ENCODE measurements at regions not wholly inside any gene's neighbourhood (a gene's known extent, or its start where the extent isn't known, plus 50 kb on each side); places are given as distances from the start of the nearest gene placed in this dataset.

DNA sequence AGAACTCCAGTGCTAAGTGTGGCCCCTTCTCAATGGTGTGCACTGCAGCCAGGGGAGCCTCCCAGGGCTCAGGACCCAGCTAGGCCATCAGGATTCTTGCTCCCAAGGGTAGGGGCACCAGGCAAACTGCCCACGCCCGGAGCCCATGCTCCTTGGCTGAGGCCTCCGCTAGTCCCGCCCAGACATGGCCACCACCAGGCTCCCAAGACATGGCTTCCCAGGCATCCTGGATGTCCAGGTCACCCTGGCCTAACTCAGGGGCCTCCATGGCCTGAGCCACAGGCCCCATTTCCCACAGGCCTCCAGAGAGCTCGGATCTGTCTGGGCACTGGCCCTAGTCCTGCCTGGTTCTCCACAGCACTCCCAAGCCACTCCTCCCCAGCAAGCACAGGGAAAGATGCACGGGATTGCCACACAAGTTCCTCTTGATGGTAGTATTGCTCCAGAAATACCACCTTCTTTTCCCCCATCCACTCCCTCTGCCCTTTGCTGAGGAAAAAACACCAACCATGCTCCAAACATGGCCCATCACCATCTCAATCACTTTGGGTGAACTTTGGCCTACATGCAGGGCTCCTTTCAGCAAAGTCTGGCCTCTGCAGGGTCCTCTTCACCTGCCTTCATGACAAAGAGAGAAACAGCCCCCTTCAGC, 274.7 kb upstream of the AGTR2 start:
- Histone ChIP-seq H4K5ac (ENCODE audit: low read length) (no peak overlapping the region), H2AK5ac (ENCODE audit: low read length) (no peak overlapping the region), H3K4me3 (ENCODE audit: low read length) (no peak overlapping the region), H3K4me1 (ENCODE audit: control insufficient read depth, low read depth, low read length) (no peaks in the 10 kb centered on the region), H3K79me1 (ENCODE audit: low read length) (no peaks in the 10 kb centered on the region), H3K27ac (ENCODE audit: low read depth, low read length) (no peak overlapping the region), H2BK15ac (replicated peaks; ENCODE audit: low read depth) (no peak overlapping the region), H3K4me2 (ENCODE audit: low read length) (no peak overlapping the region), H2BK120ac (ENCODE audit: low read depth, low read length) (no peak overlapping the region), H3K18ac (ENCODE audit: low read length) (no peak overlapping the region), H3K9ac (ENCODE audit: low read length) (no peak overlapping the region), H3K4ac (ENCODE audit: low read depth, low read length) (no peak overlapping the region), H3K79me2 (ENCODE audit: control insufficient read depth, insufficient read depth, low read length) (no peaks in the 10 kb centered on the region), H4K8ac (ENCODE audit: low read depth, low read length) (no peak overlapping the region), H3K27me3 (ENCODE audit: insufficient read depth, low read length, poor library complexity) (no peaks in the 10 kb centered on the region), H3K36me3 (ENCODE audit: control insufficient read depth, insufficient read depth, low read length) (no peaks in the 10 kb centered on the region), H3K56ac (ENCODE audit: low read length) (no peak overlapping the region), H3K23ac (ENCODE audit: low read length) (no peak overlapping the region), H2BK5ac (ENCODE audit: low read length) (no peak overlapping the region)
- DNase-seq = no peak
- WGBS (ENCODE audit: extremely low coverage, insufficient coverage, low lambda C conversion rate) = no CpG with 5 or more reads among the region's 6 CpGs

DNA sequence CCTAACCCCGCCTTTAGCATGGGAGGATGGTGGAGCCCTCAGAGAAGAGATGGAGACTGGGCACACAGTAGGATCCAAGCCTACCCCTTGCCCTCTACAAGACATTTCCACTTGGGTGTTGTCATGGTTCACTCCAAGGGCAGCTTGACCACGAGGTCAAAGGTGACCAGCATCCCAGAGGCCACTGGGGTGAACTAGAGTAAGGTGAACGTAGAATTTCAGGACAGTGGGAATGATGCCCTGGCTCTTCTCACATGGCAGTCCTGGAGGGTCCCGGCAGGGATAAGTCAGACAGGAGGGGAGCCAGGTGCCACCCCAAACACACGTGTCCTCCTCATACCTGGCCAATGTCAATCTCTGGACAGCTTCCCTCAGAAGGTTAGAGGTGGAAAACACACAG, 274.2 kb upstream of the AGTR2 start:
- no CpG with 5 or more reads among the region's 5 CpGs for WGBS (ENCODE audit: extremely low coverage, insufficient coverage, low lambda C conversion rate)
- Histone ChIP-seq H3K36me3 (ENCODE audit: control insufficient read depth, insufficient read depth, low read length) (no peaks in the 10 kb centered on the region), H3K27me3 (ENCODE audit: insufficient read depth, low read length, poor library complexity) (no peaks in the 10 kb centered on the region)

DNA sequence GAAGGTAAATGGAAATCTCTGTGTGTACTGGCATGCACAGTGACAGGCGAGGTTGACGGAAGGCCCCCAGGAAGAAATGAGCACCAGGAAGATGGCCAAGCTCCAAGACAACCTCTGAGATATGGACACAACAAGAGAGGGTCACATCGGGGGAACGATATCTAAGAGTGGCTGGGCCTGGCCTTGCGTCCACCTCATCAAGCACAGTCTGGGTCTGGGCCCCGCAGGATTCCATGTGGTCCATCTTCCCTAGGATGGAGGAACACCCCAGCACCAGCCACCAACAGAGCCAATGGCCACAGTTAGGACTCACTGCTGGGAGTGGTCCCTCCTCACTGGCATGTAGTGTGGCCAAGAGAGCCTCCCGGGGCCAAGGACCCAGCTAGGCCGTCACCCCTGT, 272.6 kb upstream of the AGTR2 start:
- no peak overlapping the region for H3K4me3 ChIP-seq (ENCODE audit: low read length)

More for the DNA sequence above, 274.2 kb upstream of the AGTR2 start:
- Histone ChIP-seq H3K18ac (ENCODE audit: low read length) (no peak overlapping the region), H4K8ac (ENCODE audit: low read depth, low read length) (no peak overlapping the region), H2AK5ac (ENCODE audit: low read length) (no peak overlapping the region), H3K4me2 (ENCODE audit: low read length) (no peak overlapping the region), H3K79me1 (ENCODE audit: low read length) (no peaks in the 10 kb centered on the region), H3K4me3 (ENCODE audit: low read length) (no peak overlapping the region), H3K4me1 (ENCODE audit: control insufficient read depth, low read depth, low read length) (no peaks in the 10 kb centered on the region), H3K9ac (ENCODE audit: low read length) (no peak overlapping the region), H2BK15ac (replicated peaks; ENCODE audit: low read depth) (no peak overlapping the region), H2BK5ac (ENCODE audit: low read length) (no peak overlapping the region), H3K4ac (ENCODE audit: low read depth, low read length) (no peak overlapping the region), H3K27ac (ENCODE audit: low read depth, low read length) (no peak overlapping the region), H3K56ac (ENCODE audit: low read length) (no peak overlapping the region), H3K23ac (ENCODE audit: low read length) (no peak overlapping the region), H3K79me2 (ENCODE audit: control insufficient read depth, insufficient read depth, low read length) (no peaks in the 10 kb centered on the region), H4K5ac (ENCODE audit: low read length) (no peak overlapping the region), H2BK120ac (ENCODE audit: low read depth, low read length) (no peak overlapping the region)
- no peak for DNase-seq

DNA sequence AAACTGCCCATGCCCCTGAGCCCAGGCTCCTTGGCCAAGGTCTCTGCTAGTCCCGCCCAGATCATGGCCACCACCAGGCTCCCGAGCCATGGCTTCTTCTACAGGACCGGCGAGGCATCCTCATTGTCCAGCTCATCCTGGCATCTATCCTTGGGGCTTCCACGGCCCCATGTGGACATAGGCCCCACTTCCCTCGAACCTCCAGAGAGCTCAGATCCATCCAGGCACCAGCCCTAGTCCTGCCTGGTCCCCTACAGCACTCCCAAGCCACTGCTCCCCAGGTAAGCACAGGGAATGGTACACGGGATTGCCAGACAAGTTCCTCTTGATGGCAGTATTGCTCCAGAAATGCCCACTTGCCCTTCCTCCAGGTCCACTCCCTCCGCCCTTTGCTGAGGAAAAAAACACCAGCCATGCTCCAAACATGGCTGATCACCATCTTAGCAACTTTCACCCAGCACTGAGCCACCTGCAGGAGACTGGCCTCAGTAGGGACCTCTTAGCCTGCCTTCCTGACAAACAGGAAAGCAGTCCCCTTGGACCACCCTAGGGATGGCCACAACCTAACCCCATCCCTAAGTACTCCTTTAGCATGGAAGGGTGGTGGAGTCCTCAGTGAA, 272.1 kb upstream of the AGTR2 start:
- H3K79me1 ChIP-seq (ENCODE audit: low read length) = no peaks in the 10 kb centered on the region
- no peak overlapping the region for H3K18ac ChIP-seq (ENCODE audit: low read length)
- H3K4me3 ChIP-seq (ENCODE audit: low read length) = no peak overlapping the region
- H3K79me2 ChIP-seq (ENCODE audit: control insufficient read depth, insufficient read depth, low read length) = no peaks in the 10 kb centered on the region
- no peaks in the 10 kb centered on the region for H3K4me1 ChIP-seq (ENCODE audit: control insufficient read depth, low read depth, low read length)
- no CpG with 5 or more reads among the region's 8 CpGs for WGBS (ENCODE audit: extremely low coverage, insufficient coverage, low lambda C conversion rate)
- no peak overlapping the region for H3K4ac ChIP-seq (ENCODE audit: low read depth, low read length)
- no peak overlapping the region for H2BK15ac ChIP-seq (replicated peaks; ENCODE audit: low read depth)
- peak; percentile 78 for DNase-seq
- no peak overlapping the region for H4K8ac ChIP-seq (ENCODE audit: low read depth, low read length)
- H3K9ac ChIP-seq (ENCODE audit: low read length) = no peak overlapping the region
- no peak overlapping the region for H3K27ac ChIP-seq (ENCODE audit: low read depth, low read length)
- no peaks in the 10 kb centered on the region for H3K36me3 ChIP-seq (ENCODE audit: control insufficient read depth, insufficient read depth, low read length)
- H3K4me2 ChIP-seq (ENCODE audit: low read length) = no peak overlapping the region
- H2BK5ac ChIP-seq (ENCODE audit: low read length) = no peak overlapping the region
- no peak overlapping the region for H2AK5ac ChIP-seq (ENCODE audit: low read length)
- no peak overlapping the region for H2BK120ac ChIP-seq (ENCODE audit: low read depth, low read length)
- no peak overlapping the region for H3K23ac ChIP-seq (ENCODE audit: low read length)
- H4K5ac ChIP-seq (ENCODE audit: low read length) = no peak overlapping the region
- no peaks in the 10 kb centered on the region for H3K27me3 ChIP-seq (ENCODE audit: insufficient read depth, low read length, poor library complexity)
- no peak overlapping the region for H3K56ac ChIP-seq (ENCODE audit: low read length)

More for the DNA sequence above, 272.6 kb upstream of the AGTR2 start:
- H3K79me2 ChIP-seq (ENCODE audit: control insufficient read depth, insufficient read depth, low read length) = no peaks in the 10 kb centered on the region
- no peak overlapping the region for H4K8ac ChIP-seq (ENCODE audit: low read depth, low read length)
- H3K18ac ChIP-seq (ENCODE audit: low read length) = no peak overlapping the region
- DNase-seq = no peak
- no peak overlapping the region for H4K5ac ChIP-seq (ENCODE audit: low read length)
- H2AK5ac ChIP-seq (ENCODE audit: low read length) = no peak overlapping the region
- H3K27me3 ChIP-seq (ENCODE audit: insufficient read depth, low read length, poor library complexity) = no peaks in the 10 kb centered on the region
- no CpG with 5 or more reads among the region's 8 CpGs for WGBS (ENCODE audit: extremely low coverage, insufficient coverage, low lambda C conversion rate)
- H3K36me3 ChIP-seq (ENCODE audit: control insufficient read depth, insufficient read depth, low read length) = no peaks in the 10 kb centered on the region
- H3K4me1 ChIP-seq (ENCODE audit: control insufficient read depth, low read depth, low read length) = no peaks in the 10 kb centered on the region
- H2BK15ac ChIP-seq (replicated peaks; ENCODE audit: low read depth) = no peak overlapping the region
- H2BK120ac ChIP-seq (ENCODE audit: low read depth, low read length) = no peak overlapping the region
- no peak overlapping the region for H3K56ac ChIP-seq (ENCODE audit: low read length)
- H3K4me2 ChIP-seq (ENCODE audit: low read length) = no peak overlapping the region
- H3K23ac ChIP-seq (ENCODE audit: low read length) = no peak overlapping the region
- no peak overlapping the region for H3K27ac ChIP-seq (ENCODE audit: low read depth, low read length)
- H3K9ac ChIP-seq (ENCODE audit: low read length) = no peak overlapping the region
- H3K79me1 ChIP-seq (ENCODE audit: low read length) = no peaks in the 10 kb centered on the region
- H3K4ac ChIP-seq (ENCODE audit: low read depth, low read length) = no peak overlapping the region
- no peak overlapping the region for H2BK5ac ChIP-seq (ENCODE audit: low read length)

DNA sequence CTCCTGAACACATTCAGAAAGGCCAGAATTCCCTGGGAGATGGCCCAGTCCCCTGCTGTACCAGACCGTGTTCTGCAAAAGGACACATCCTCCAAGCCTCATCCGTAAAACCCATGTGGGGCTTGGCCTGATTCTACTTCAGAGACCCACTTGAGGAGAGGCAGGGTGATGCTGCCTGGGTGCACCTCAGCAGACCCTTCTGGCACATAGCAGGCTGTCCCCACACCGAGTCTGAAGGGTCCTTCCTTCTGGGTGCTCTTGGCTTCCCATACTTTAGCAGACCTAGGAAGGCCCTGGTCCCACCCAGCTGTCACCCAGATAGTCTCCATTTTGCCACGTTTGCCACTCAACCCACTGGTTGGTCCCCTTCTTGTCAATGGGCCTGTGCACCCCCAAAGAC, 270.1 kb upstream of the AGTR2 start:
- H3K4me3 ChIP-seq (ENCODE audit: low read length) = no peak overlapping the region
- no peak overlapping the region for H3K4me2 ChIP-seq (ENCODE audit: low read length)
- no peak overlapping the region for H2BK120ac ChIP-seq (ENCODE audit: low read depth, low read length)
- H4K8ac ChIP-seq (ENCODE audit: low read depth, low read length) = no peak overlapping the region
- H2AK5ac ChIP-seq (ENCODE audit: low read length) = no peak overlapping the region
- no peak overlapping the region for H4K5ac ChIP-seq (ENCODE audit: low read length)
- H3K56ac ChIP-seq (ENCODE audit: low read length) = no peak overlapping the region
- no peak overlapping the region for H2BK5ac ChIP-seq (ENCODE audit: low read length)
- H3K18ac ChIP-seq (ENCODE audit: low read length) = no peak overlapping the region
- no peaks in the 10 kb centered on the region for H3K79me2 ChIP-seq (ENCODE audit: control insufficient read depth, insufficient read depth, low read length)
- no peak overlapping the region for H3K9ac ChIP-seq (ENCODE audit: low read length)
- no CpG with 5 or more reads among the region's 4 CpGs for WGBS (ENCODE audit: extremely low coverage, insufficient coverage, low lambda C conversion rate)
- no peaks in the 10 kb centered on the region for H3K4me1 ChIP-seq (ENCODE audit: control insufficient read depth, low read depth, low read length)
- H3K36me3 ChIP-seq (ENCODE audit: control insufficient read depth, insufficient read depth, low read length) = no peaks in the 10 kb centered on the region
- no peak overlapping the region for H2BK15ac ChIP-seq (replicated peaks; ENCODE audit: low read depth)
- H3K23ac ChIP-seq (ENCODE audit: low read length) = no peak overlapping the region
- H3K27me3 ChIP-seq (ENCODE audit: insufficient read depth, low read length, poor library complexity) = no peaks in the 10 kb centered on the region
- DNase-seq = no peak
- H3K79me1 ChIP-seq (ENCODE audit: low read length) = no peaks in the 10 kb centered on the region
- H3K4ac ChIP-seq (ENCODE audit: low read depth, low read length) = no peak overlapping the region
- no peak overlapping the region for H3K27ac ChIP-seq (ENCODE audit: low read depth, low read length)

DNA sequence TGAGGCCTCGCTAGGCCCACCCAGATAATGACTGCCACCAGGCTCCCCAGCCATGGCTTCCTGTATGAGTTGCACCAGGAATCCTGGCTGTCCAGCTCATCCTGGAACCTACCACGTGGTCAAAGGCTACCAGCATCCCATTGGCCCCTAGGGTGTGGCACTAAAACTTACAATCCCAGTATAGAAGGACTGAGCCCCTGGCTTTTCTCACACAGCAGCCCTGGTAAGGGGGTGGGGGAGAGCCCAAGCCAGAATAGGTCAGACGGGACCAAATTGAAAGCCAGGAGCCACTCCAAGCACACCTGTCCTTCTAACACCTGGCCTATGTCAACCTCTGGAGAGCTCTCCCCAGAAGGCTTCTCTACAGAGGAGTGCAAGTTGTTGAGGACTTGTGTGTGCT, 269.3 kb upstream of the AGTR2 start:
- no peak overlapping the region for H3K27ac ChIP-seq (ENCODE audit: low read depth, low read length)
- no peaks in the 10 kb centered on the region for H3K27me3 ChIP-seq (ENCODE audit: insufficient read depth, low read length, poor library complexity)
- H4K5ac ChIP-seq (ENCODE audit: low read length) = no peak overlapping the region
- H3K4me3 ChIP-seq (ENCODE audit: low read length) = no peak overlapping the region
- no peak overlapping the region for H3K18ac ChIP-seq (ENCODE audit: low read length)
- H2BK120ac ChIP-seq (ENCODE audit: low read depth, low read length) = no peak overlapping the region
- H3K9ac ChIP-seq (ENCODE audit: low read length) = no peak overlapping the region
- no peak overlapping the region for H2AK5ac ChIP-seq (ENCODE audit: low read length)
- H3K4ac ChIP-seq (ENCODE audit: low read depth, low read length) = no peak overlapping the region
- no peak overlapping the region for H3K23ac ChIP-seq (ENCODE audit: low read length)
- no peak overlapping the region for H2BK5ac ChIP-seq (ENCODE audit: low read length)
- no peaks in the 10 kb centered on the region for H3K36me3 ChIP-seq (ENCODE audit: control insufficient read depth, insufficient read depth, low read length)
- H3K79me2 ChIP-seq (ENCODE audit: control insufficient read depth, insufficient read depth, low read length) = no peaks in the 10 kb centered on the region
- no peaks in the 10 kb centered on the region for H3K4me1 ChIP-seq (ENCODE audit: control insufficient read depth, low read depth, low read length)
- H3K4me2 ChIP-seq (ENCODE audit: low read length) = no peak overlapping the region
- no peak for DNase-seq
- no CpG with 5 or more reads among the region's 3 CpGs for WGBS (ENCODE audit: extremely low coverage, insufficient coverage, low lambda C conversion rate)
- no peak overlapping the region for H3K56ac ChIP-seq (ENCODE audit: low read length)
- no peaks in the 10 kb centered on the region for H3K79me1 ChIP-seq (ENCODE audit: low read length)
- H2BK15ac ChIP-seq (replicated peaks; ENCODE audit: low read depth) = no peak overlapping the region
- H4K8ac ChIP-seq (ENCODE audit: low read depth, low read length) = no peak overlapping the region

Data from mesendoderm (in vitro differentiated cells).